ENCODE measurements at regions not wholly inside any gene's neighbourhood (a gene's known extent, or its start where the extent isn't known, plus 50 kb on each side); places are given as distances from the start of the nearest gene placed in this dataset.
"Not testable (repeated sequence)": the region's sequence is repeated elsewhere in the genome, so short reads cannot be mapped to it uniquely, and the experiment has no call there.

GRCh38 chr11:112526699-112527416, 266.2 kb upstream of the PLET1 start:
- 0 out of 2 replicates have a peak, but pooled peaks cover 2% of the 10 kb centered on the region for H3K9me3 ChIP-seq
- DNase-seq = peak; percentile 66
- H3K4me3 ChIP-seq = no peak overlapping the region
- no peaks in the 10 kb centered on the region for H3K27me3 ChIP-seq
- H3K36me3 ChIP-seq = no peaks in the 10 kb centered on the region

GRCh38 chr11:112529071-112529470, 268.4 kb upstream of the PLET1 start:
- no peaks in the 10 kb centered on the region for H3K27me3 ChIP-seq
- DNase-seq = no peak
- H3K9me3 ChIP-seq = no peaks in the 10 kb centered on the region
- H3K36me3 ChIP-seq = no peaks in the 10 kb centered on the region
- H3K4me3 ChIP-seq = no peak overlapping the region

- DNase-seq = no peak
- Histone ChIP-seq H3K36me3 (no peaks in the 10 kb centered on the region), H3K9me3 (no peaks in the 10 kb centered on the region), H3K27me3 (no peaks in the 10 kb centered on the region), H3K4me3 (no peak overlapping the region)
These were observed 271.8 kb upstream of the PLET1 start for GRCh38 chr11:112532506-112532905.

GRCh38 chr11:112533682-112534081, 273.0 kb upstream of the PLET1 start:
- no peak for DNase-seq
- Histone ChIP-seq H3K27me3 (no peaks in the 10 kb centered on the region), H3K36me3 (no peaks in the 10 kb centered on the region), H3K9me3 (no peaks in the 10 kb centered on the region), H3K4me3 (no peak overlapping the region)

GRCh38 chr11:112534208-112534607, 273.5 kb upstream of the PLET1 start:
- no peak overlapping the region for H3K4me3 ChIP-seq
- DNase-seq = no peak
- no peaks in the 10 kb centered on the region for H3K36me3 ChIP-seq
- no peaks in the 10 kb centered on the region for H3K27me3 ChIP-seq
- no peaks in the 10 kb centered on the region for H3K9me3 ChIP-seq

- DNase-seq = no peak
- Histone ChIP-seq H3K9me3 (no peaks in the 10 kb centered on the region), H3K4me3 (no peak overlapping the region), H3K36me3 (no peaks in the 10 kb centered on the region), H3K27me3 (no peaks in the 10 kb centered on the region)
These were observed 276.4 kb upstream of the PLET1 start for GRCh38 chr11:112537026-112537425.

- Histone ChIP-seq H3K36me3 (no peaks in the 10 kb centered on the region), H3K27me3 (no peaks in the 10 kb centered on the region), H3K9me3 (no peaks in the 10 kb centered on the region), H3K4me3 (no peak overlapping the region)
- no peak for DNase-seq
These were observed 277.2 kb upstream of the PLET1 start for GRCh38 chr11:112537846-112538330.

- H3K36me3 ChIP-seq = no peaks in the 10 kb centered on the region
- no peak overlapping the region for H3K4me3 ChIP-seq
- H3K9me3 ChIP-seq = no peaks in the 10 kb centered on the region
- no peak for DNase-seq
- no peaks in the 10 kb centered on the region for H3K27me3 ChIP-seq
These were observed 278.0 kb upstream of the PLET1 start for GRCh38 chr11:112538534-112539280.

- not testable (repeated sequence) for H3K9me3 ChIP-seq, H3K36me3 ChIP-seq, H3K27me3 ChIP-seq, DNase-seq, H3K4me3 ChIP-seq
These were observed 278.6 kb upstream of the PLET1 start for GRCh38 chr11:112539281-112539555.

- Histone ChIP-seq H3K9me3 (no peaks in the 10 kb centered on the region), H3K4me3 (no peak overlapping the region), H3K36me3 (no peaks in the 10 kb centered on the region), H3K27me3 (no peaks in the 10 kb centered on the region)
- DNase-seq = no peak
These were observed 279.1 kb upstream of the PLET1 start for GRCh38 chr11:112539741-112540140.

GRCh38 chr11:112540261-112540660, 279.6 kb upstream of the PLET1 start:
- no peaks in the 10 kb centered on the region for H3K36me3 ChIP-seq
- H3K9me3 ChIP-seq = no peaks in the 10 kb centered on the region
- no peak for DNase-seq
- H3K27me3 ChIP-seq = no peaks in the 10 kb centered on the region
- no peak overlapping the region for H3K4me3 ChIP-seq

GRCh38 chr11:112541140-112542046, 280.7 kb upstream of the PLET1 start:
- DNase-seq = no peak
- H3K36me3 ChIP-seq = no peaks in the 10 kb centered on the region
- no peaks in the 10 kb centered on the region for H3K9me3 ChIP-seq
- no peaks in the 10 kb centered on the region for H3K27me3 ChIP-seq
- no peak overlapping the region for H3K4me3 ChIP-seq

- no peaks in the 10 kb centered on the region for H3K9me3 ChIP-seq
- no peaks in the 10 kb centered on the region for H3K27me3 ChIP-seq
- DNase-seq = no peak
- no peak overlapping the region for H3K4me3 ChIP-seq
- no peaks in the 10 kb centered on the region for H3K36me3 ChIP-seq
These were observed 281.8 kb upstream of the PLET1 start for GRCh38 chr11:112542479-112542878.

GRCh38 chr11:112543390-112543789, 282.7 kb upstream of the PLET1 start:
- Histone ChIP-seq H3K27me3 (no peaks in the 10 kb centered on the region), H3K4me3 (no peak overlapping the region), H3K36me3 (no peaks in the 10 kb centered on the region), H3K9me3 (no peaks in the 10 kb centered on the region)
- no peak for DNase-seq

- Histone ChIP-seq H3K4me3 (no peak overlapping the region), H3K27me3 (no peaks in the 10 kb centered on the region)
- no peak for DNase-seq
These were observed 288.0 kb upstream of the PLET1 start for GRCh38 chr11:112548641-112549040.

GRCh38 chr11:112553205-112553731, 292.6 kb upstream of the PLET1 start:
- no peak for DNase-seq
- Histone ChIP-seq H3K4me3 (no peak overlapping the region), H3K36me3 (no peaks in the 10 kb centered on the region), H3K27me3 (no peaks in the 10 kb centered on the region), H3K9me3 (no peaks in the 10 kb centered on the region)

More at GRCh38 chr11:112548641-112549040, 288.0 kb upstream of the PLET1 start:
- no peaks in the 10 kb centered on the region for H3K9me3 ChIP-seq
- no peaks in the 10 kb centered on the region for H3K36me3 ChIP-seq

GRCh38 chr11:112554586-112554985, 293.9 kb upstream of the PLET1 start:
- no peak overlapping the region for H3K4me3 ChIP-seq
- no peaks in the 10 kb centered on the region for H3K27me3 ChIP-seq
- H3K36me3 ChIP-seq = no peaks in the 10 kb centered on the region
- peak; percentile 79 for DNase-seq
- H3K9me3 ChIP-seq = no peaks in the 10 kb centered on the region

All from MG63 (cell line).